ENCODE measurements at regions not wholly inside any gene's neighbourhood (a gene's known extent, or its start where the extent isn't known, plus 50 kb on each side); places are given as distances from the start of the nearest gene placed in this dataset.

- ATAC-seq (no peak), DNase-seq (ENCODE audit: low spot score) (no peak)
- Mint-ChIP-seq H3K4me3 (no peak overlapping the region), H3K36me3 (no peaks in the 10 kb centered on the region), H3K4me1 (no peaks in the 10 kb centered on the region; the same call in 1 of the 2 replicates), H3K9me3 (peaks cover 15% of the 10 kb centered on the region), H3K27me3 (ENCODE audit: low read depth) (no peaks in the 10 kb centered on the region; the same call in 1 of the 2 replicates), H3K27ac (no peak overlapping the region)
- TF ChIP-seq FOXP4 (CRISPR knock-in tag; IDR thresholded peaks at IDR 0.05) (no peak), FOXP1 (CRISPR knock-in tag; IDR thresholded peaks at IDR 0.05; ENCODE audit: borderline replicate concordance) (no peak), NFYB (CRISPR knock-in tag; conservative IDR thresholded peaks at IDR 0.05; ENCODE audit: low read depth) (no peak), GTF2I (CRISPR knock-in tag; conservative IDR thresholded peaks at IDR 0.05) (no peak), PRRX2 (CRISPR knock-in tag; IDR thresholded peaks at IDR 0.05) (no peak), HMGA2 (CRISPR knock-in tag; IDR thresholded peaks at IDR 0.05) (no peak), FOXJ3 (CRISPR knock-in tag; IDR thresholded peaks at IDR 0.05; ENCODE audit: borderline replicate concordance) (no peak), ZNF232 (CRISPR knock-in tag; IDR thresholded peaks at IDR 0.05) (no peak), SMAD4 (CRISPR knock-in tag; IDR thresholded peaks at IDR 0.05) (no peak), PREB (CRISPR knock-in tag; IDR thresholded peaks at IDR 0.05; ENCODE audit: borderline replicate concordance) (no peak), ZBTB21 (CRISPR knock-in tag; IDR thresholded peaks at IDR 0.05; ENCODE audit: borderline replicate concordance) (no peak), GABPB1 (CRISPR knock-in tag; IDR thresholded peaks at IDR 0.05) (no peak)
- POLR2A ChIA-PET: no interaction called here
- CTCF ChIA-PET: no interaction called here
Observed at GRCh38 chr17:71625330-71625729, 495.5 kb upstream of the SOX9 start.

- POLR2A ChIA-PET: no interaction called here
- peaks cover 7% of the 10 kb centered on the region; the same call in 1 of the 2 replicates for H3K9me3 Mint-ChIP-seq
Observed at GRCh38 chr17:71628306-71628705, 492.5 kb upstream of the SOX9 start.

More at GRCh38 chr17:71628306-71628705, 492.5 kb upstream of the SOX9 start:
- ATAC-seq (no peak), DNase-seq (ENCODE audit: low spot score) (no peak)
- TF ChIP-seq ZNF138 (CRISPR knock-in tag; conservative IDR thresholded peaks at IDR 0.05) (no peak), TCF7 (CRISPR knock-in tag; IDR thresholded peaks at IDR 0.05; ENCODE audit: low read depth) (no peak), ZNF416 (CRISPR knock-in tag; IDR thresholded peaks at IDR 0.05) (no peak), ZNF671 (CRISPR knock-in tag; IDR thresholded peaks at IDR 0.05) (no peak), ZNF396 (CRISPR knock-in tag; IDR thresholded peaks at IDR 0.05; ENCODE audit: borderline replicate concordance) (no peak), ATF6 (CRISPR knock-in tag; IDR thresholded peaks at IDR 0.05) (no peak), GABPB1 (CRISPR knock-in tag; IDR thresholded peaks at IDR 0.05) (no peak), CREB1 (CRISPR knock-in tag; IDR thresholded peaks at IDR 0.05) (no peak), ZNF425 (CRISPR knock-in tag; conservative IDR thresholded peaks at IDR 0.05) (no peak), CTCF (IDR thresholded peaks at IDR 0.05) (no peak), ZBTB21 (CRISPR knock-in tag; IDR thresholded peaks at IDR 0.05; ENCODE audit: borderline replicate concordance) (no peak), SMAD3 (CRISPR knock-in tag; IDR thresholded peaks at IDR 0.05; ENCODE audit: borderline replicate concordance) (no peak), ZSCAN18 (CRISPR knock-in tag; IDR thresholded peaks at IDR 0.05) (no peak), HMGA2 (CRISPR knock-in tag; IDR thresholded peaks at IDR 0.05) (no peak)
- Mint-ChIP-seq H3K27me3 (ENCODE audit: low read depth) (no peaks in the 10 kb centered on the region), H3K4me3 (no peak overlapping the region), H3K4me1 (peaks cover 3% of the 10 kb centered on the region; the same call in 1 of the 2 replicates), H3K36me3 (no peaks in the 10 kb centered on the region), H3K27ac (no peak overlapping the region)
- CTCF ChIA-PET: no interaction called here
